Cerebellar cortex (tissue), 1 donor: ENCODE measurements at regions not wholly inside any gene's neighbourhood (a gene's known extent, or its start where the extent isn't known, plus 50 kb on each side); places are given as distances from the start of the nearest gene placed in this dataset.

Source experiments
- DNase-seq: peaks from one replicate; pipeline ENCODE4 v3.0.0-alpha.2; 2015; ENCODE audit warnings: low spot score

GRCh38 chr2:57515366-57515765 lies 531.2 kb upstream of the VRK2 start:
- DNase-seq = no peak

DNA sequence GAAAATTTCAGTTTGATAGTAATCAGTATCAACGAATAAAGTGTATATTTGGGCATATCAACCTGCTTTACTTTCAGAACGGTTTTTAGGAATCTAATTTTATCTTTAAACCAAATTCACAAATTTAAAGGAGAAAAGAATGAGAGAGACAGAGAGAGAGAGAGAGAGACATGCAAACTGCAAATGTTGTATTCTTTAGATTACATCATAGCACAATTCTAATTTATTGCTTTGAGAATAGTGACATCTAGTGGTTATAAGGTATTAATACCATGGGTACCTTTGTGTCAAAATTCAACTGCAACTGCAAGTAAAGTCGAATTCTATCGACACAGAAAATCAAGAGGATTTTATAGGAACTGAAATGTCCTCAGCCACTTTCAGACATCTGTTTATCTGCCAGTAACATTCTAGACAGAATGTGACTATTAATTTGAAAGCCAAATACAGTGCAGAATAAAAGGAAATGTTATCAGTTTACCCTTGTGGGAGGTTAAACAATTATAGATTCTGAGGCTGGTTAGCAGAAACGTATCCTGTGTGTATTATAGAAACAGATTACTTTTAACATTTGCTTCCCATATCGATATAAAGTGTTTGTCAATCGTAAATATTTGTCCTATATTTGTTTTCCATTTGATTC lies 529.8 kb upstream of the VRK2 start:
- peak; percentile 53 for DNase-seq

- no peak for DNase-seq
Measured at GRCh38 chr2:57523304-57523703, 523.3 kb upstream of the VRK2 start.

DNA sequence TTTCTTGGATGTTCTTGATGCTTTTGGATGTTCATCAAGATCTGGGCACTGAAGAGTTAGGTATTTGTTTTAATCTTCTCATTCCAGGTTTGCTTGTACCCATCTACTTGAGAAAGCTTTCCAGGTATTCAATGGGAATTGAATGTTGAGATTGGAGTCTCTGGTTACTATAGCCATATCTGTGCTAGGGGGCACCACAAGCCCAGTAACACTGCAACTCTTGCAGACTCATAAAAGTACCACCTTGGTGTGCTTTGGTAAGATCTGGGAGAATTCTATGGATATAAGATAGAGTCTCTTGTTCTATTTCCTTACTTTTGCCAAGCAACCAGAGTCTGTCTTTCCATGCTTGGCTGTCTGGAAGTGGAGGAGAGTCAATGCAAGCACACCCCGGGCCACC lies 518.9 kb upstream of the VRK2 start:
- DNase-seq = no peak

- DNase-seq = no peak
Measured at GRCh38 chr2:57528499-57528898, 518.1 kb upstream of the VRK2 start.

- DNase-seq = no peak
Measured at GRCh38 chr2:57534358-57534757, 512.2 kb upstream of the VRK2 start.

- DNase-seq = no peak
Measured at GRCh38 chr2:57536535-57537231, 509.9 kb upstream of the VRK2 start.

DNA sequence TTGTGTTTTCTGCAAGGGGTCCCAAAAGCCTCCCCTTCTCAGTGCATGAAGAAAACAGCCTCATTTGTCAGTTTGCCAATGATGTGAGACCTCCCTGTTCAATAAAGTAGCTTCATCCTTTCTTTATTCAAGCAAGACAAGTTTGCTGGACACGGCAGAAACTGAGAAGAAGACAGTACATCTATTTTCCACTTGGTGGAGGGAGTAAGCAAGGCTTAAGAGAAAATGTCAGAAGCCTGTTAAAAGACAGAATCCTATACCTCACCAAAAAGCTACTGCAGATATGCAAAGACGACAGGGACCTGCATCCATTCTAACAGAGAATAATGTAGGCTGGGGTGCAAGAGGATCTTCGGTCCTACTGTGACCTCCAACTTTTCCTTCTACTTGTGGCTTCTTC lies 506.8 kb upstream of the VRK2 start:
- no peak for DNase-seq

DNA sequence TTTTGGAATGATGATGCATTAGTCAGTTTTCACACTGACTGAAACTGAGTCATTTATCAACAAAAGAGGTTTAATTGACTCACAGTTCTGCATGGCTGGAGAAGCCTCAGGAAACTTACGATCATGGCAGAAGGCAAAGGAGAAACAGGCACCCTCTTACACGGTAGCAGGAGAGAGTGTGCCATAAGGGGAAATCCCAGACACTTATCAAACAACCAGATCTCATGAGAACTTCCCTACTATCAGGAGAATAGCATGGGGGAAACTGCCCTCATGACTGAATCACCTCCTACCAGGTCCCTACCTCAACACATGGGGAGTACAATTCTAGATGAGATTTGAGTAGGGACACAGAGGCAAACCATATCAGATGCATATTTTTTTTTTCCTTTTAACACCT lies 504.5 kb upstream of the VRK2 start:
- no peak for DNase-seq

DNA sequence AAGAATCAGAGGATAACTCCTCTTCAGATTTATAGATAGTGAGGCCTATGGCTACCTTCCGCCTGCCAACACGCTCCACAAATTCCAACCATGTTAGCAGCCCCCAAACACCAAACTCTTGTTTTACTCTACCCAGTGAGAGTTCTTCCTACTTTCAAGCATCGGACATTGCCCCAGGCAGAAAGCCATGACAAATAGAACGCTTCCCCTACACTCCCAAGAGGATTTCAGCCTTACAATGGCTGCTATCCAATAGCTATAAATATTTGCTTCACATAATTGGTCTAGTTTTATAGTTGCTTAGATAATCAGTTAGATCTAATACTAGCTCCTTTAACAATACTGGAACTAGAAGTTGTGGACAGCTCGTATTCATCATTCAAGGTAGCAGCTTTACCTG lies 503.4 kb upstream of the VRK2 start:
- DNase-seq = no peak

- no peak for DNase-seq
Measured at GRCh38 chr2:57544624-57545023, 502.0 kb upstream of the VRK2 start.

- no peak for DNase-seq
Measured at GRCh38 chr2:57546478-57546877, 500.1 kb upstream of the VRK2 start.

GRCh38 chr2:57549642-57550102 lies 496.9 kb upstream of the VRK2 start:
- DNase-seq = no peak

GRCh38 chr2:57550912-57551311 lies 495.7 kb upstream of the VRK2 start:
- DNase-seq = no peak

DNA sequence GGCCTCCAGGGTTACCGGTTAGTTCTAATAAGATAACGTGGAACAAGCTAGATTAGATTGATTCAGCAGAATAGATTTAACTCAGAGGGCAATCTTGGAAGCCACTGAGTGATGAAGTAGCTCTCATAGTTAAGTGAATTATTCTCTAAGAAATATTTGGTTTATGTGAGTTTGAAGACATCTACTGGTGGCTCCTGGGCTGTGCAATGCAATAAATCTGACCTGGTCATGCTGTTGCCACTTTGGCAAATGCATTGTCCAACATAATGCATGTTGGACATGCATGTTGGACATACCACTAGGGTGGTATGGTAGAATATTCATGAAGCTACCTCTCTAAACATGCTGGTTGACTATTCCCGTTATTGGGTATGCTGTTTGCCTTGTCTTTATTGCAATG lies 493.7 kb upstream of the VRK2 start:
- no peak for DNase-seq

GRCh38 chr2:57554348-57554747 lies 492.3 kb upstream of the VRK2 start:
- no peak for DNase-seq

DNA sequence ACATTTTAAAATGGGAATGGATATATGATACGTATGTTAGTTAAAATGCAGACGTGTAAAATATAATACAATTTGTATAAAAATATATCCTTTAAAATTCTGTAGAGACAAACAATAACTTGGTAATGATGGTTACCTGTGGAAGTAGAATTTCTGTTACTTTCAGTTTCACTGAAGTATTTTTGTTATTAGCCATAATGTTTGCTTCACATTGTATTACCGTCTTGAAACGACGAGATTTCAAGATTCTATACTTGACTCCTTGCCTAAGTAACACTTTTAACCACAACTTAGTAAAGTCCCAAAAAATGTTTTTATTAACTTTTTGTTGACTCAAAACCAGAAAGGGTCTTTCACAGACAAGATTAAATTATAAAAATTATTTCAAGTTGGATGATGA lies 488.3 kb upstream of the VRK2 start:
- DNase-seq = no peak

- DNase-seq = no peak
Measured at GRCh38 chr2:57562495-57562894, 484.1 kb upstream of the VRK2 start.

GRCh38 chr2:57563015-57563414 lies 483.6 kb upstream of the VRK2 start:
- DNase-seq = no peak

- no peak for DNase-seq
Measured at GRCh38 chr2:57567245-57567644, 479.4 kb upstream of the VRK2 start.

GRCh38 chr2:57569396-57569795 lies 477.2 kb upstream of the VRK2 start:
- DNase-seq = no peak

DNA sequence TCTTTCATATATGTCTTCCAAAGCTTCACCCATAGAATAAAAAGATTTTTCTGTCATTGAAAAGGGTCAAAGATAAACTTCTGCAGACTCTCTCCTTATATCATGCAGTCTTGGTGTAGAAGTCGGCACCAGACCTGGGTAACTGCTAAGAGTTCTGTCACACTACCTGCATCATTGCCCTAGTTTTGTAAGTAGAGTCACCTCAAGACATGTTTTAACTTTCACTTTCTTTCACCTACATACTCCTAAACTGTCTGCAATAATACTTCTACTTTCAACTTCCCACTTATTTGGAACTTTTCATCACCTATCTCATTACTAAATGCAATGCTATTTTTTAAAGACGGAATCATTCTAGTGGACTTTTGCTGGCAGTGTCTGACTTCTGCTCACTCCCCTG lies 475.6 kb upstream of the VRK2 start:
- no peak for DNase-seq

GRCh38 chr2:57575700-57576268 lies 470.8 kb upstream of the VRK2 start:
- DNase-seq = no peak

DNA sequence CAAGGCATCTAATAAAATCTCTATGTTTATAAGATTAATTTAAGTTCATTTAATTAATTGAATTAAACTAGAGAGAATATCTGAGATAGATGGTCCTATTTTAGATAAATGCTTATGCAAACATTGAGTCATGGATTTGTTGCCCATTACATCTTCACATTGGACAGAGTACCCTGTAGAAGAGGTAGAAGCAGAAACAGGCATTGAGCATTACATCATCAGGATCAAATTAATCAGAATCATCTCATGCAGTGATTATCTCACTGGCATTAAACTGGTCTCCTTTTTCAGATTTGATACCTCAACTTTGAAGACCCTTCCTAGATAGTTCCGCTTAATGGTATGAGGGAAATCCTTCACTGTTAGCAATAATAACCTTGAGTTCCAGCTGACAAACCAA lies 469.6 kb upstream of the VRK2 start:
- DNase-seq = no peak
